Neural cell (in vitro differentiated cells): ENCODE measurements at regions not wholly inside any gene's neighbourhood (a gene's known extent, or its start where the extent isn't known, plus 50 kb on each side); places are given as distances from the start of the nearest gene placed in this dataset.

Source experiments
- H2AFZ ChIP-seq: fragments of 200-600, 300-800 bp; sonication (generic), shearing (Covaris generic); 2 replicates; pipeline ENCODE4 v1.6.0; 2014; ENCODE audit warnings: low read depth, mild to moderate bottlenecking, antibody characterized with exemption, low read length, moderate library complexity
- H3F3A ChIP-seq: fragments of 200-600 bp; shearing (Covaris generic); 2 replicates; pipeline ENCODE4 v1.6.1; 2016; ENCODE audit warnings: mild to moderate bottlenecking, moderate library complexity, mixed read lengths, antibody characterized with exemption, low read length; ENCODE audit not compliant: insufficient read depth, poor library complexity, severe bottlenecking
- H3K27ac ChIP-seq: fragments of 200-600, 300-800 bp; sonication (generic), shearing (Covaris generic); 2 replicates; pipeline ENCODE4 v1.5.1; 2014; ENCODE audit warnings: mild to moderate bottlenecking, low read length, moderate library complexity
- H3K27me3 ChIP-seq: fragments of 300-800, 200-600 bp; sonication (generic), shearing (Covaris generic); 2 replicates; pipeline ENCODE4 v1.6.0; 2014; ENCODE audit warnings: mild to moderate bottlenecking, low read depth, low read length, moderate library complexity; ENCODE audit not compliant: insufficient read depth
- H3K36me3 ChIP-seq: fragments of 300-800, 200-600 bp; sonication (generic), shearing (Covaris generic); 2 replicates; pipeline ENCODE4 v1.5.1; 2014; ENCODE audit warnings: mild to moderate bottlenecking, antibody characterized with exemption, low read length, moderate library complexity; ENCODE audit not compliant: insufficient read depth
- H3K4me2 ChIP-seq: fragments of 300-800, 200-600 bp; sonication (generic), shearing (Covaris generic); 2 replicates; pipeline ENCODE4 v1.6.0; 2014; ENCODE audit warnings: mild to moderate bottlenecking, low read length
- H3K4me3 ChIP-seq: fragments of 300-800, 200-600 bp; sonication (generic), shearing (Covaris generic); 2 replicates; pipeline ENCODE4 v1.5.1; 2014; ENCODE audit warnings: mild to moderate bottlenecking, low read length, moderate library complexity
- H3K79me2 ChIP-seq: fragments of 200-600 bp; shearing (Covaris generic); replicated peaks from 2 replicates; pipeline ENCODE4 v1.6.0; 2014; ENCODE audit warnings: mild to moderate bottlenecking, low read length, moderate library complexity; ENCODE audit not compliant: insufficient read depth
- H3K9ac ChIP-seq: fragments of 300-800, 200-600 bp; sonication (generic), shearing (Covaris generic); 2 replicates; pipeline ENCODE4 v1.6.1; 2016; ENCODE audit warnings: mild to moderate bottlenecking, low read length, mixed read lengths
- H3K9me2 ChIP-seq: fragments of 200-600 bp; shearing (Covaris generic); 2 replicates; pipeline ENCODE4 v1.6.1; 2016; ENCODE audit warnings: mild to moderate bottlenecking, low read length, mixed read lengths; ENCODE audit not compliant: insufficient read depth
- H3K9me3 ChIP-seq: fragments of 200-600, 300-800 bp; sonication (generic), shearing (Covaris generic); 2 replicates; pipeline ENCODE4 v1.6.1; 2016; ENCODE audit warnings: mild to moderate bottlenecking, mixed run types, low read length, moderate library complexity, mixed read lengths
- H4K20me1 ChIP-seq: fragments of 200-600 bp; shearing (Covaris generic); 2 replicates; pipeline ENCODE4 v1.6.1; 2016; ENCODE audit warnings: mild to moderate bottlenecking, mixed run types; ENCODE audit not compliant: insufficient read depth
- EZH2 ChIP-seq: fragments of 200-600, 300-800 bp; shearing (Covaris generic), sonication (generic); IDR thresholded peaks from 2 replicates; pipeline ENCODE4 v1.6.1; 2014; ENCODE audit warnings: antibody characterized with exemption, low read length, borderline replicate concordance, mild to moderate bottlenecking; ENCODE audit not compliant: insufficient read depth, poor library complexity, severe bottlenecking
- SMC3 ChIP-seq: fragments of 450-650 bp; conservative IDR thresholded peaks from 2 replicates; pipeline ENCODE4 v1.6.1; 2014; ENCODE audit warnings: antibody characterized with exemption, mild to moderate bottlenecking, moderate library complexity; ENCODE audit not compliant: poor library complexity
- TAF1 ChIP-seq: IDR thresholded peaks from 2 replicates; pipeline ENCODE4 v1.6.1; 2012; ENCODE audit warnings: low read depth
- TF ChIP-seq, protein P1 (sequence below): fragments of 450-650 bp; IDR thresholded peaks from 2 replicates; pipeline ENCODE4 v1.5.1; 2014; ENCODE audit warnings: antibody characterized with exemption, mild to moderate bottlenecking, moderate library complexity; ENCODE audit not compliant: poor library complexity, severe bottlenecking
- TF ChIP-seq, protein P2 (sequence below): IDR thresholded peaks from 2 replicates; pipeline ENCODE4 v1.6.1; 2012; ENCODE audit warnings: borderline replicate concordance

DNA sequence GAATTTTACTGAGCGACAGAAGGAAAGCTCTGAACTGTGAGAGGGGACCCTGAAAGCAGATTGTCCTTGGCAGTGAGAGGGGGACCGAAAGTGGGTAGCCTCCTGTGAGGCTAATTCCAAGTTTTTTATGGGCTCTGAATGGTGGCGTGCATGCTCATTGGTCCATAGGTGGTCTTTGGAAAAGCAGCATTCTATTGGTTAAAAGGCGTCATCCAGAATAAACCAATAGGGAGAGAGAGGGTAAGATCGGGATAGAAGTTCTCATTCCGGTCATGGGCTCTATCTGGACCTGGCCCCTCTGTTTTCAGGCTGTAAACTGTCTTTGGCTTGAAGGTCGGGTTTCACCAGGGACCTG, 539.8 kb upstream of the PCDH9 start:
- no peaks in the 10 kb centered on the region for H3F3A ChIP-seq
- no peaks in the 10 kb centered on the region for H3K79me2 ChIP-seq
- no peak overlapping the region for H3K4me3 ChIP-seq
- no peak overlapping the region for H3K9ac ChIP-seq
- no peaks in the 10 kb centered on the region for H3K36me3 ChIP-seq
- peaks cover 4% of the 10 kb centered on the region for H3K9me3 ChIP-seq
- no peak overlapping the region for H3K4me2 ChIP-seq
- no peaks in the 10 kb centered on the region for H3K27me3 ChIP-seq
- no peak overlapping the region for H2AFZ ChIP-seq
- no peaks in the 10 kb centered on the region for H4K20me1 ChIP-seq
- no peaks in the 10 kb centered on the region for H3K9me2 ChIP-seq
- no peak overlapping the region for H3K27ac ChIP-seq
- no peak for TF ChIP-seq EZH2
- TF ChIP-seq, protein P1, sequence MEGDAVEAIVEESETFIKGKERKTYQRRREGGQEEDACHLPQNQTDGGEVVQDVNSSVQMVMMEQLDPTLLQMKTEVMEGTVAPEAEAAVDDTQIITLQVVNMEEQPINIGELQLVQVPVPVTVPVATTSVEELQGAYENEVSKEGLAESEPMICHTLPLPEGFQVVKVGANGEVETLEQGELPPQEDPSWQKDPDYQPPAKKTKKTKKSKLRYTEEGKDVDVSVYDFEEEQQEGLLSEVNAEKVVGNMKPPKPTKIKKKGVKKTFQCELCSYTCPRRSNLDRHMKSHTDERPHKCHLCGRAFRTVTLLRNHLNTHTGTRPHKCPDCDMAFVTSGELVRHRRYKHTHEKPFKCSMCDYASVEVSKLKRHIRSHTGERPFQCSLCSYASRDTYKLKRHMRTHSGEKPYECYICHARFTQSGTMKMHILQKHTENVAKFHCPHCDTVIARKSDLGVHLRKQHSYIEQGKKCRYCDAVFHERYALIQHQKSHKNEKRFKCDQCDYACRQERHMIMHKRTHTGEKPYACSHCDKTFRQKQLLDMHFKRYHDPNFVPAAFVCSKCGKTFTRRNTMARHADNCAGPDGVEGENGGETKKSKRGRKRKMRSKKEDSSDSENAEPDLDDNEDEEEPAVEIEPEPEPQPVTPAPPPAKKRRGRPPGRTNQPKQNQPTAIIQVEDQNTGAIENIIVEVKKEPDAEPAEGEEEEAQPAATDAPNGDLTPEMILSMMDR, result no peak
- no peak for TF ChIP-seq SMC3

DNA sequence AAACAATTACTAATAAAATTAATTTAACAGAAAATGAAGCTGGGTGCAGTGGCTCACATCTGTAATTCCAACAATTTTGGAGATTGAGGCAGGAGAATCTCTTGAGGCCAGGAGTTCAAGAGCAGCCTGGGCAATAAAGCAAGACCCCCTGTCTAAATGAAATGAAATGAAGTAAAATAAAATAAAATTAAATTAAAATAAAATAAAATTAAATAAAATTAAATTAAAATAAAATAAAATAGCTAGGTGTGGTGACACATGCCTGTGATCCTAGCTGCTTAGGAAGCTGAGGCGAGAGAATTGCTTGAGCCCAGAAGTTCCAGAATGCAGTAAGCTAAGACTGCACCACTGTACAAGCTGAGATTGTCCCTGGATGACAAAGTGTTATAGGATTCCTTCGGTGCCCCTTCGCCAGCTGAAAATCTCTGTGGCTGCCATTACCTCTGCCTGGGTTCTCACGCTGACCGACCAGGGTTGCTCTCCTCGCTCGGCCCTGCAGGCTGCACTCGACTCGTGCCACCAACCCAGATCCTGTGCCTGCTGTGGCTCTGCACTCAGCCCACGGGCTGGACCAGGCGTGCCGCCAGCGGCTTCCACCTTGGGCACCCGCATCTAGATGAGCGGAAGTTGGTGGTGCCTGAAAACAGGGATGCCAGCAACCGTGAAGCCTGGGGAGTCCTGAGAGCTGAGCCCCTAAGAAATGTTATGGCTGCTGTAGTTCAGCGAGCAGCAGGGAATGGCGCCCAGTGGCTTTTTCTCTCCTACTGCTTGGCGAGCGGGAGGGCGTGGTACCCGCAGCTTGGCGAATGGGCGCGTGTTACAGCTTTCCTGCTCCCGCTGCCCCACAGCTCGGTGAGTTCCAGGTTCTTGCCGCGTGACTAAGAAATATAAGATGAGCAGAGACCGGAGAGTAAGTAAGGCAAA, 539.2 kb upstream of the PCDH9 start:
- no peaks in the 10 kb centered on the region for H3K27me3 ChIP-seq
- no peak overlapping the region for H3K4me2 ChIP-seq
- TF ChIP-seq, protein P2, sequence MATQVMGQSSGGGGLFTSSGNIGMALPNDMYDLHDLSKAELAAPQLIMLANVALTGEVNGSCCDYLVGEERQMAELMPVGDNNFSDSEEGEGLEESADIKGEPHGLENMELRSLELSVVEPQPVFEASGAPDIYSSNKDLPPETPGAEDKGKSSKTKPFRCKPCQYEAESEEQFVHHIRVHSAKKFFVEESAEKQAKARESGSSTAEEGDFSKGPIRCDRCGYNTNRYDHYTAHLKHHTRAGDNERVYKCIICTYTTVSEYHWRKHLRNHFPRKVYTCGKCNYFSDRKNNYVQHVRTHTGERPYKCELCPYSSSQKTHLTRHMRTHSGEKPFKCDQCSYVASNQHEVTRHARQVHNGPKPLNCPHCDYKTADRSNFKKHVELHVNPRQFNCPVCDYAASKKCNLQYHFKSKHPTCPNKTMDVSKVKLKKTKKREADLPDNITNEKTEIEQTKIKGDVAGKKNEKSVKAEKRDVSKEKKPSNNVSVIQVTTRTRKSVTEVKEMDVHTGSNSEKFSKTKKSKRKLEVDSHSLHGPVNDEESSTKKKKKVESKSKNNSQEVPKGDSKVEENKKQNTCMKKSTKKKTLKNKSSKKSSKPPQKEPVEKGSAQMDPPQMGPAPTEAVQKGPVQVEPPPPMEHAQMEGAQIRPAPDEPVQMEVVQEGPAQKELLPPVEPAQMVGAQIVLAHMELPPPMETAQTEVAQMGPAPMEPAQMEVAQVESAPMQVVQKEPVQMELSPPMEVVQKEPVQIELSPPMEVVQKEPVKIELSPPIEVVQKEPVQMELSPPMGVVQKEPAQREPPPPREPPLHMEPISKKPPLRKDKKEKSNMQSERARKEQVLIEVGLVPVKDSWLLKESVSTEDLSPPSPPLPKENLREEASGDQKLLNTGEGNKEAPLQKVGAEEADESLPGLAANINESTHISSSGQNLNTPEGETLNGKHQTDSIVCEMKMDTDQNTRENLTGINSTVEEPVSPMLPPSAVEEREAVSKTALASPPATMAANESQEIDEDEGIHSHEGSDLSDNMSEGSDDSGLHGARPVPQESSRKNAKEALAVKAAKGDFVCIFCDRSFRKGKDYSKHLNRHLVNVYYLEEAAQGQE, result no peak
- TF ChIP-seq, protein P1, result no peak
- no peak for TF ChIP-seq TAF1
- no peak for TF ChIP-seq EZH2
- no peaks in the 10 kb centered on the region for H4K20me1 ChIP-seq
- H2AFZ ChIP-seq, result no peak overlapping the region
- H3K79me2 ChIP-seq, result no peaks in the 10 kb centered on the region
- H3K9me3 ChIP-seq, result peaks cover 4% of the 10 kb centered on the region
- no peaks in the 10 kb centered on the region for H3K9me2 ChIP-seq
- H3K9ac ChIP-seq, result no peak overlapping the region
- no peaks in the 10 kb centered on the region for H3K36me3 ChIP-seq
- H3K4me3 ChIP-seq, result no peak overlapping the region
- H3F3A ChIP-seq, result no peaks in the 10 kb centered on the region
- no peak overlapping the region for H3K27ac ChIP-seq
